ENCODE measurements at regions not wholly inside any gene's neighbourhood (a gene's known extent, or its start where the extent isn't known, plus 50 kb on each side); places are given as distances from the start of the nearest gene placed in this dataset.
A peak's percentile ranks its signal among the peaks of the same experiment; 100 is the strongest.

DNA sequence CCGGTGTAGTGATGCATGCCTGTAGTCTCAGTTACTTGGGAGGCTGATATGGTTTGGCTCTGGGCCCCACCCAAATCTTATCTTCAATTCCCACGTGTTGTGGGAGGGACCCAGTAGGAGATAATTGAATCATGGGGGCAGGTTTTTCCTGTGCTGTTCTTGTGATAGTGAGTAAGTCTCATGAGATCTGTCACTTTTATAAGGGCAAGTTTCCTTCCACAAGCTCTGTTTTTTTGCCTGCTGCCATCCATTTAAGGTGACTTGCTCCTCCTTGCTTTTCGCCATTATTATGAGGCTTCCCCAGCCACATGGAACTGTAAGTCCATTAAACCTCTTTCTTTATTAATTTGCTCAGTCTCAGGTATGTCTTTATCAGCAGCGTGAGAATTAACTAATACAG, 566.7 kb upstream of the NECTIN3 start (continued):
- TF ChIP-seq EP300 (IDR thresholded peaks at IDR 0.05; ENCODE audit: low read length), result peak; percentile 82
- peak; percentile 52; the same call in 1 of the 2 replicates for TF ChIP-seq ATF7 (IDR thresholded peaks at IDR 0.05)
- TF ChIP-seq SOX6 (IDR thresholded peaks at IDR 0.05), result peak; percentile 74; the same call in 1 of the 2 replicates
- no peak for TF ChIP-seq ZSCAN32 (CRISPR knock-in tag; IDR thresholded peaks at IDR 0.05)
- peak; percentile 67 to 85 for TF ChIP-seq TRIM24 (IDR thresholded peaks at IDR 0.05)
- TF ChIP-seq TBL1XR1 (IDR thresholded peaks at IDR 0.05; ENCODE audit: low read length in 2 of 2), result peak in 1 of 2 experiments; percentile 73; a peak in 2 of 4 replicates
- TF ChIP-seq NBN (IDR thresholded peaks at IDR 0.05; ENCODE audit: low read depth), result 0 out of 2 replicates have a peak, but pooled peaks have one; percentile 50
- no peak for TF ChIP-seq ZNF644 (tag; IDR thresholded peaks at IDR 0.05; ENCODE audit: low read depth)
- no peak for TF ChIP-seq GABPB2 (CRISPR knock-in tag; conservative IDR thresholded peaks at IDR 0.05)
- peak; percentile 76; the same call in 1 of the 2 replicates for TF ChIP-seq POLR2H (tag; IDR thresholded peaks at IDR 0.05; ENCODE audit: low read depth)
- peak; percentile 72 for TF ChIP-seq POLR2B (IDR thresholded peaks at IDR 0.05; ENCODE audit: low read depth, partially characterized antibody)
- TF ChIP-seq, protein P1, sequence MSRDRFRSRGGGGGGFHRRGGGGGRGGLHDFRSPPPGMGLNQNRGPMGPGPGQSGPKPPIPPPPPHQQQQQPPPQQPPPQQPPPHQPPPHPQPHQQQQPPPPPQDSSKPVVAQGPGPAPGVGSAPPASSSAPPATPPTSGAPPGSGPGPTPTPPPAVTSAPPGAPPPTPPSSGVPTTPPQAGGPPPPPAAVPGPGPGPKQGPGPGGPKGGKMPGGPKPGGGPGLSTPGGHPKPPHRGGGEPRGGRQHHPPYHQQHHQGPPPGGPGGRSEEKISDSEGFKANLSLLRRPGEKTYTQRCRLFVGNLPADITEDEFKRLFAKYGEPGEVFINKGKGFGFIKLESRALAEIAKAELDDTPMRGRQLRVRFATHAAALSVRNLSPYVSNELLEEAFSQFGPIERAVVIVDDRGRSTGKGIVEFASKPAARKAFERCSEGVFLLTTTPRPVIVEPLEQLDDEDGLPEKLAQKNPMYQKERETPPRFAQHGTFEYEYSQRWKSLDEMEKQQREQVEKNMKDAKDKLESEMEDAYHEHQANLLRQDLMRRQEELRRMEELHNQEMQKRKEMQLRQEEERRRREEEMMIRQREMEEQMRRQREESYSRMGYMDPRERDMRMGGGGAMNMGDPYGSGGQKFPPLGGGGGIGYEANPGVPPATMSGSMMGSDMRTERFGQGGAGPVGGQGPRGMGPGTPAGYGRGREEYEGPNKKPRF (IDR thresholded peaks at IDR 0.05; ENCODE audit: low read depth, low read length), result no peak
- TF ChIP-seq, protein P2, sequence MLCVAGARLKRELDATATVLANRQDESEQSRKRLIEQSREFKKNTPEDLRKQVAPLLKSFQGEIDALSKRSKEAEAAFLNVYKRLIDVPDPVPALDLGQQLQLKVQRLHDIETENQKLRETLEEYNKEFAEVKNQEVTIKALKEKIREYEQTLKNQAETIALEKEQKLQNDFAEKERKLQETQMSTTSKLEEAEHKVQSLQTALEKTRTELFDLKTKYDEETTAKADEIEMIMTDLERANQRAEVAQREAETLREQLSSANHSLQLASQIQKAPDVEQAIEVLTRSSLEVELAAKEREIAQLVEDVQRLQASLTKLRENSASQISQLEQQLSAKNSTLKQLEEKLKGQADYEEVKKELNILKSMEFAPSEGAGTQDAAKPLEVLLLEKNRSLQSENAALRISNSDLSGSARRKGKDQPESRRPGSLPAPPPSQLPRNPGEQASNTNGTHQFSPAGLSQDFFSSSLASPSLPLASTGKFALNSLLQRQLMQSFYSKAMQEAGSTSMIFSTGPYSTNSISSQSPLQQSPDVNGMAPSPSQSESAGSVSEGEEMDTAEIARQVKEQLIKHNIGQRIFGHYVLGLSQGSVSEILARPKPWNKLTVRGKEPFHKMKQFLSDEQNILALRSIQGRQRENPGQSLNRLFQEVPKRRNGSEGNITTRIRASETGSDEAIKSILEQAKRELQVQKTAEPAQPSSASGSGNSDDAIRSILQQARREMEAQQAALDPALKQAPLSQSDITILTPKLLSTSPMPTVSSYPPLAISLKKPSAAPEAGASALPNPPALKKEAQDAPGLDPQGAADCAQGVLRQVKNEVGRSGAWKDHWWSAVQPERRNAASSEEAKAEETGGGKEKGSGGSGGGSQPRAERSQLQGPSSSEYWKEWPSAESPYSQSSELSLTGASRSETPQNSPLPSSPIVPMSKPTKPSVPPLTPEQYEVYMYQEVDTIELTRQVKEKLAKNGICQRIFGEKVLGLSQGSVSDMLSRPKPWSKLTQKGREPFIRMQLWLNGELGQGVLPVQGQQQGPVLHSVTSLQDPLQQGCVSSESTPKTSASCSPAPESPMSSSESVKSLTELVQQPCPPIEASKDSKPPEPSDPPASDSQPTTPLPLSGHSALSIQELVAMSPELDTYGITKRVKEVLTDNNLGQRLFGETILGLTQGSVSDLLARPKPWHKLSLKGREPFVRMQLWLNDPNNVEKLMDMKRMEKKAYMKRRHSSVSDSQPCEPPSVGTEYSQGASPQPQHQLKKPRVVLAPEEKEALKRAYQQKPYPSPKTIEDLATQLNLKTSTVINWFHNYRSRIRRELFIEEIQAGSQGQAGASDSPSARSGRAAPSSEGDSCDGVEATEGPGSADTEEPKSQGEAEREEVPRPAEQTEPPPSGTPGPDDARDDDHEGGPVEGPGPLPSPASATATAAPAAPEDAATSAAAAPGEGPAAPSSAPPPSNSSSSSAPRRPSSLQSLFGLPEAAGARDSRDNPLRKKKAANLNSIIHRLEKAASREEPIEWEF (CRISPR knock-in tag; IDR thresholded peaks at IDR 0.05), result no peak
- no peak for TF ChIP-seq ZNF583 (CRISPR knock-in tag; IDR thresholded peaks at IDR 0.05)
- TF ChIP-seq, protein P3, sequence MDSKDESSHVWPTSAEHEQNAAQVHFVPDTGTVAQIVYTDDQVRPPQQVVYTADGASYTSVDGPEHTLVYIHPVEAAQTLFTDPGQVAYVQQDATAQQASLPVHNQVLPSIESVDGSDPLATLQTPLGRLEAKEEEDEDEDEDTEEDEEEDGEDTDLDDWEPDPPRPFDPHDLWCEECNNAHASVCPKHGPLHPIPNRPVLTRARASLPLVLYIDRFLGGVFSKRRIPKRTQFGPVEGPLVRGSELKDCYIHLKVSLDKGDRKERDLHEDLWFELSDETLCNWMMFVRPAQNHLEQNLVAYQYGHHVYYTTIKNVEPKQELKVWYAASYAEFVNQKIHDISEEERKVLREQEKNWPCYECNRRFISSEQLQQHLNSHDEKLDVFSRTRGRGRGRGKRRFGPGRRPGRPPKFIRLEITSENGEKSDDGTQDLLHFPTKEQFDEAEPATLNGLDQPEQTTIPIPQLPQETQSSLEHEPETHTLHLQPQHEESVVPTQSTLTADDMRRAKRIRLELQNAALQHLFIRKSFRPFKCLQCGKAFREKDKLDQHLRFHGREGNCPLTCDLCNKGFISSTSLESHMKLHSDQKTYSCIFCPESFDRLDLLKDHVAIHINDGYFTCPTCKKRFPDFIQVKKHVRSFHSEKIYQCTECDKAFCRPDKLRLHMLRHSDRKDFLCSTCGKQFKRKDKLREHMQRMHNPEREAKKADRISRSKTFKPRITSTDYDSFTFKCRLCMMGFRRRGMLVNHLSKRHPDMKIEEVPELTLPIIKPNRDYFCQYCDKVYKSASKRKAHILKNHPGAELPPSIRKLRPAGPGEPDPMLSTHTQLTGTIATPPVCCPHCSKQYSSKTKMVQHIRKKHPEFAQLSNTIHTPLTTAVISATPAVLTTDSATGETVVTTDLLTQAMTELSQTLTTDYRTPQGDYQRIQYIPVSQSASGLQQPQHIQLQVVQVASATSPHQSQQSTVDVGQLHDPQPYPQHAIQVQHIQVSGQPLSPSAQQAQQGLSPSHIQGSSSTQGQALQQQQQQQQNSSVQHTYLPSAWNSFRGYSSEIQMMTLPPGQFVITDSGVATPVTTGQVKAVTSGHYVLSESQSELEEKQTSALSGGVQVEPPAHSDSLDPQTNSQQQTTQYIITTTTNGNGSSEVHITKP (IDR thresholded peaks at IDR 0.05; ENCODE audit: partially characterized antibody), result peak; percentile 46
- TF ChIP-seq RCOR1 (IDR thresholded peaks at IDR 0.05; ENCODE audit: borderline replicate concordance in 1 of 2, low read depth in 2 of 2, low read length in 2 of 2), result peak in 1 of 2 experiments; percentile 72; a peak in 1 of 4 replicates
- 0 out of 2 replicates have a peak, but pooled peaks have one; percentile 29 for TF ChIP-seq JUN (IDR thresholded peaks at IDR 0.05; ENCODE audit: borderline replicate concordance, low read depth, low read length)
- no peak for TF ChIP-seq JUN (CRISPR knock-in tag; IDR thresholded peaks at IDR 0.05; ENCODE audit: borderline replicate concordance)
- peak; percentile 36; the same call in 1 of the 2 replicates for TF ChIP-seq L3MBTL2 (IDR thresholded peaks at IDR 0.05)

Data from K562 (cell line).